GM12878 (cell line): ENCODE measurements at regions not wholly inside any gene's neighbourhood (a gene's known extent, or its start where the extent isn't known, plus 50 kb on each side); places are given as distances from the start of the nearest gene placed in this dataset.

Experiments
- ATAC-seq: fragments of 200-7000 bp; cut with Tn5 transposase; 3 replicates; pipeline ENCODE4 v1.9.1; 2020; ENCODE audit warnings: mild to moderate bottlenecking, moderate library complexity
- BruUV-seq: library from RNA; stranded (reverse); fragments of 400-500 nt; replicated peaks from 2 replicates; lab custom pipeline; 2021; lab: Mats Ljungman, UMichigan
- CTCF ChIA-PET: fragments of 300-600 bp; sonication (Branson Sonifier 250); formaldehyde crosslinking; extraction: SDS; loops from one replicate; lab custom pipeline; 2021; ENCODE audit warnings: inconsistent platforms; lab: Yijun Ruan, JAX
- POLR2A ChIA-PET: fragments of 350-600 bp; formaldehyde crosslinking; extraction: SDS; loops from one replicate; lab custom pipeline; 2021; ENCODE audit warnings: inconsistent platforms; lab: Charles Lee
- RAD21 ChIA-PET: fragments of 300-600 bp; sonication (Branson Sonifier 250); formaldehyde crosslinking; loops from one replicate; lab custom pipeline; 2023; ENCODE audit warnings: antibody characterized with exemption; ENCODE audit not compliant: unreplicated experiment; lab: Charles Lee
- SMC1A ChIA-PET: fragments of 300-600 bp; sonication (Branson Sonifier 250); formaldehyde crosslinking; loops from one replicate; lab custom pipeline; 2023; ENCODE audit not compliant: unreplicated experiment, uncharacterized antibody; lab: Charles Lee
- DNase-seq: peaks from one replicate; pipeline ENCODE4 v3.0.0-alpha.2; 2011; ENCODE audit warnings: low read depth, low spot score
- FAIRE-seq: peaks from 3 replicates; lab custom pipeline; 2011; peaks lifted over from hg19 to GRCh38; lab: Jason Lieb, UNC
- H2AFZ ChIP-seq: 2 replicates; pipeline ENCODE4 v1.6.0; 2011; ENCODE audit warnings: low read depth, low read length, control low read depth; ENCODE audit not compliant: control insufficient read depth
- H3K27ac ChIP-seq: 2 replicates; pipeline ENCODE4 v1.5.1; 2011; ENCODE audit warnings: control low read depth; ENCODE audit not compliant: control insufficient read depth, insufficient read depth
- H3K27me3 ChIP-seq, 2 experiments: replicated peaks in 1 of 2; 2 replicates each; pipeline versions ENCODE4 v1.6.0 to v1.6.1; 2011; ENCODE audit warnings: low read length in 1 of 2; ENCODE audit not compliant: control insufficient read depth in 2 of 2, insufficient read depth in 2 of 2
- H3K36me3 ChIP-seq, 2 experiments: 2 replicates each; pipeline ENCODE4 v1.5.1; 2011; ENCODE audit warnings: low read length in 1 of 2; ENCODE audit not compliant: control insufficient read depth in 2 of 2, insufficient read depth in 2 of 2
- H3K4me1 ChIP-seq: 2 replicates; pipeline ENCODE4 v1.6.1; 2011; ENCODE audit warnings: mild to moderate bottlenecking, low read length, moderate library complexity, mixed read lengths; ENCODE audit not compliant: control insufficient read depth, insufficient read depth
- H3K4me2 ChIP-seq: 2 replicates; pipeline ENCODE4 v1.6.0; 2011; ENCODE audit warnings: control low read depth; ENCODE audit not compliant: control insufficient read depth, insufficient read depth
- H3K4me3 ChIP-seq: fragments of 200-600 bp; sonication (generic); 2 replicates; pipeline ENCODE4 v1.5.1; 2016
- H3K79me2 ChIP-seq: 2 replicates; pipeline ENCODE4 v1.6.0; 2011; ENCODE audit warnings: low read length; ENCODE audit not compliant: control insufficient read depth, insufficient read depth
- H3K9ac ChIP-seq: 2 replicates; pipeline ENCODE4 v1.8.0; 2011; ENCODE audit warnings: low read length, control low read depth, mixed read lengths; ENCODE audit not compliant: control insufficient read depth, insufficient read depth
- H3K9me3 ChIP-seq: replicated peaks from 3 replicates; pipeline ENCODE4 v1.5.1; 2011; ENCODE audit warnings: mild to moderate bottlenecking, low read length; ENCODE audit not compliant: control insufficient read depth, insufficient read depth
- H4K20me1 ChIP-seq: 2 replicates; pipeline ENCODE4 v1.6.0; 2011; ENCODE audit not compliant: control insufficient read depth, insufficient read depth
- BCL11A ChIP-seq: IDR thresholded peaks from 2 replicates; pipeline ENCODE4 v1.6.1; 2011; ENCODE audit warnings: low read depth, low read length
- BHLHE40 ChIP-seq, 2 experiments: fragments of 450-650 bp in 1 of 2; IDR thresholded peaks; 2 replicates each; pipeline ENCODE4 v1.6.1; 2011 to 2017; ENCODE audit warnings: low read depth in 2 of 2, borderline replicate concordance in 1 of 2, improper control_type of control experiment in 1 of 2, low read length in 1 of 2, mild to moderate bottlenecking in 1 of 2
- CHD2 ChIP-seq: IDR thresholded peaks from 2 replicates; pipeline ENCODE4 v1.6.1; 2011; ENCODE audit warnings: low read depth, low read length, improper control_type of control experiment, borderline replicate concordance
- FOXK2 ChIP-seq: fragments of 450-650 bp; IDR thresholded peaks from 2 replicates; pipeline ENCODE4 v1.6.1; 2017; ENCODE audit warnings: mild to moderate bottlenecking, moderate library complexity
- IKZF1 ChIP-seq: fragments of 450-650 bp; conservative IDR thresholded peaks from 2 replicates; pipeline ENCODE4 v1.6.1; 2017; ENCODE audit warnings: antibody characterized with exemption, mild to moderate bottlenecking
- IKZF2 ChIP-seq, 2 experiments: fragments of 450-650 bp; IDR thresholded peaks; 2 replicates each; pipeline ENCODE4 v1.6.1; 2017; ENCODE audit warnings: mild to moderate bottlenecking in 2 of 2, moderate library complexity in 2 of 2
- KAT2A ChIP-seq: conservative IDR thresholded peaks from 2 replicates; pipeline ENCODE4 v1.6.1; 2011; ENCODE audit warnings: low read depth, low read length; ENCODE audit not compliant: control insufficient read depth
- MYB ChIP-seq: fragments of 150-350 bp; IDR thresholded peaks from 2 replicates; pipeline ENCODE4 v1.6.1; 2014; ENCODE audit warnings: mild to moderate bottlenecking, low read depth, low read length, borderline replicate concordance
- NFXL1 ChIP-seq: fragments of 450-650 bp; IDR thresholded peaks from 2 replicates; pipeline ENCODE4 v1.6.1; 2017; ENCODE audit warnings: antibody characterized with exemption, mild to moderate bottlenecking, borderline replicate concordance
- POLR2A ChIP-seq: IDR thresholded peaks from 2 replicates; pipeline ENCODE4 v1.6.1; 2011; ENCODE audit warnings: low read depth, mild to moderate bottlenecking, low read length
- POLR2AphosphoS5 ChIP-seq: IDR thresholded peaks from 2 replicates; pipeline ENCODE4 v1.6.1; 2011; ENCODE audit warnings: mild to moderate bottlenecking, low read length, inconsistent platforms
- POU2F2 ChIP-seq: IDR thresholded peaks from 3 replicates; pipeline ENCODE4 v1.6.1; 2011; ENCODE audit warnings: low read depth, mild to moderate bottlenecking, low read length, borderline replicate concordance
- SMAD5 ChIP-seq: IDR thresholded peaks from 2 replicates; pipeline ENCODE4 v1.6.1; 2016; ENCODE audit warnings: antibody characterized with exemption, low read depth
- SMC3 ChIP-seq: IDR thresholded peaks from 2 replicates; pipeline ENCODE4 v1.6.1; 2011; ENCODE audit warnings: low read length, improper control_type of control experiment, borderline replicate concordance
- SP1 ChIP-seq: IDR thresholded peaks from one replicate; pipeline ENCODE4 v1.6.1; 2011; ENCODE audit warnings: low read depth, low read length
- SRF ChIP-seq, 2 experiments: IDR thresholded peaks; 2 replicates each; pipeline ENCODE4 v1.6.1; 2011; ENCODE audit warnings: low read depth in 2 of 2, low read length in 2 of 2, mild to moderate bottlenecking in 1 of 2, moderate library complexity in 1 of 2
- WGBS: methylation state at CpG from one replicate; pipeline ENCODE4 v1.1.6; 2016; ENCODE audit warnings: low lambda C conversion rate; ENCODE audit not compliant: insufficient replicate concordance, insufficient coverage; ENCODE audit errors: missing lambda C conversion rate; 5-methylcytosine and 5-hydroxymethylcytosine counted together
- in situ Hi-C: fragments of 300-500 bp; cut with MboI; formaldehyde crosslinking; loops from 9 replicates; pipeline ENCODE4 v1.14.3; 2018; ENCODE audit warnings: mixed read lengths
- intact Hi-C: fragments of 100-400 bp; cut with micrococcal nuclease; formaldehyde crosslinking; loops from one replicate; pipeline ENCODE4 v1.14.2; 2022; ENCODE audit not compliant: unreplicated experiment

- ChIA-PET RAD21 (no interaction called here), CTCF (interaction anchor here (0.7 to 0.9 kb wide), 2 partner anchors 9 to 405 kb away, joined by 3 read pairs; no protein-coding TSS in a partner anchor), SMC1A (interaction anchor here (1.2 to 1.6 kb wide), 3 partner anchors 16 to 31 kb away, joined by 3 to 5 read pairs (median 4); no protein-coding TSS in a partner anchor)
- intact Hi-C loops, result no loop called here
- Histone ChIP-seq H3K79me2 (no peaks in the 10 kb centered on the region), H3K4me1 (no peaks in the 10 kb centered on the region), H3K4me3 (no peak overlapping the region), H3K9ac (no peak overlapping the region), H2AFZ (no peak overlapping the region), H3K9me3 (no peaks in the 10 kb centered on the region), H4K20me1 (no peaks in the 10 kb centered on the region), H3K27me3 (no peaks in the 10 kb centered on the region), H3K36me3 (no peaks in the 10 kb centered on the region), H3K27ac (no peak overlapping the region)
- 22% methylated on average over 1 of the region's 1 CpG for whole genome bisulfite sequencing
- FAIRE-seq, result no peak
- ATAC-seq, result no peak
- no TSS peak for BruUV-seq
- no peak for DNase-seq
- in situ Hi-C loops, result no loop called here
- TF ChIP-seq POU2F2 (no peak), BCL11A (no peak), NFXL1 (no peak), KAT2A (no peak), IKZF2 (IDR thresholded peaks at IDR 0.05) (no peak), FOXK2 (no peak), SMC3 (no peak), POLR2A (no peak), SRF (IDR thresholded peaks at IDR 0.05; ENCODE audit: low read depth in 2 of 2, low read length in 2 of 2) (no peak), CHD2 (no peak), POLR2AphosphoS5 (no peak), BHLHE40 (IDR thresholded peaks at IDR 0.05; ENCODE audit: borderline replicate concordance in 1 of 2, low read depth in 2 of 2, low read length in 1 of 2) (no peak), IKZF1 (no peak), SP1 (no peak), SMAD5 (no peak), MYB (no peak)
- TF ChIP-seq, all 136 proteins: peak for 0
- POLR2A ChIA-PET, result no interaction called here
- no peak overlapping the region for H3K4me2 ChIP-seq
Observed at GRCh38 chr4:134531013-134531412, 329.4 kb upstream of the PABPC4L start.
